ENCODE measurements at regions not wholly inside any gene's neighbourhood (a gene's known extent, or its start where the extent isn't known, plus 50 kb on each side); places are given as distances from the start of the nearest gene placed in this dataset.

GRCh38 chr12:78746001-78746400 lies 118.6 kb upstream of the SYT1 start:
- 95% methylated on average over 2 of the region's 2 CpGs for WGBS (ENCODE audit: low lambda C conversion rate)
- H3K36me3 ChIP-seq (replicated peaks in 1 of 2; ENCODE audit: control insufficient read depth in 1 of 2, insufficient read depth in 2 of 2, low read length in 1 of 2), result no peaks in the 10 kb centered on the region
- H3K27ac ChIP-seq (ENCODE audit: low read depth in 2 of 2, low read length in 1 of 2), result no peak overlapping the region
- no peaks in the 10 kb centered on the region for H3K27me3 ChIP-seq (ENCODE audit: insufficient read depth)
- H3K9ac ChIP-seq, result no peak overlapping the region
- no peak overlapping the region for H3K4me3 ChIP-seq (ENCODE audit: low read depth in 2 of 2, low read length in 1 of 2)
- ChIA-PET POLR2A (interaction anchor here (0.9 kb wide), 1 partner anchor 120 kb away, joined by 3 read pairs; no protein-coding TSS in a partner anchor), CTCF (interaction anchor here (0.8 to 0.9 kb wide), 2 partner anchors 10 to 183 kb away, joined by 3 read pairs; no protein-coding TSS in a partner anchor)
- H3K4me2 ChIP-seq, result no peak overlapping the region
- no peaks in the 10 kb centered on the region for H3F3A ChIP-seq (replicated peaks; ENCODE audit: insufficient read depth)
- no peaks in the 10 kb centered on the region for H3K9me3 ChIP-seq
- peaks cover 0 to 10% of the 10 kb centered on the region in 2 experiments; a peak in 2 of 4 replicates for H3K4me1 ChIP-seq (ENCODE audit: control insufficient read depth in 1 of 2, insufficient read depth in 2 of 2, low read depth in 1 of 2, low read length in 1 of 2)
- no peaks in the 10 kb centered on the region for H4K20me1 ChIP-seq (ENCODE audit: insufficient read depth)
- H3K79me2 ChIP-seq (ENCODE audit: insufficient read depth), result no peaks in the 10 kb centered on the region
- no peaks in the 10 kb centered on the region for H3K9me2 ChIP-seq
- TF ChIP-seq MXI1 (IDR thresholded peaks at IDR 0.05; ENCODE audit: low read depth, low read length) (no peak), GABPA (IDR thresholded peaks at IDR 0.05; ENCODE audit: low read depth) (no peak), RAD21 (IDR thresholded peaks at IDR 0.05; ENCODE audit: low read length) (no peak), ZBTB33 (IDR thresholded peaks at IDR 0.05; ENCODE audit: borderline replicate concordance, low read depth) (no peak), MEF2A (IDR thresholded peaks at IDR 0.05; ENCODE audit: borderline replicate concordance, low read depth) (no peak), RCOR1 (IDR thresholded peaks at IDR 0.05; ENCODE audit: low read length) (no peak), IRF3 (IDR thresholded peaks at IDR 0.05; ENCODE audit: low read depth, low read length) (no peak)
- TF ChIP-seq, protein P1, sequence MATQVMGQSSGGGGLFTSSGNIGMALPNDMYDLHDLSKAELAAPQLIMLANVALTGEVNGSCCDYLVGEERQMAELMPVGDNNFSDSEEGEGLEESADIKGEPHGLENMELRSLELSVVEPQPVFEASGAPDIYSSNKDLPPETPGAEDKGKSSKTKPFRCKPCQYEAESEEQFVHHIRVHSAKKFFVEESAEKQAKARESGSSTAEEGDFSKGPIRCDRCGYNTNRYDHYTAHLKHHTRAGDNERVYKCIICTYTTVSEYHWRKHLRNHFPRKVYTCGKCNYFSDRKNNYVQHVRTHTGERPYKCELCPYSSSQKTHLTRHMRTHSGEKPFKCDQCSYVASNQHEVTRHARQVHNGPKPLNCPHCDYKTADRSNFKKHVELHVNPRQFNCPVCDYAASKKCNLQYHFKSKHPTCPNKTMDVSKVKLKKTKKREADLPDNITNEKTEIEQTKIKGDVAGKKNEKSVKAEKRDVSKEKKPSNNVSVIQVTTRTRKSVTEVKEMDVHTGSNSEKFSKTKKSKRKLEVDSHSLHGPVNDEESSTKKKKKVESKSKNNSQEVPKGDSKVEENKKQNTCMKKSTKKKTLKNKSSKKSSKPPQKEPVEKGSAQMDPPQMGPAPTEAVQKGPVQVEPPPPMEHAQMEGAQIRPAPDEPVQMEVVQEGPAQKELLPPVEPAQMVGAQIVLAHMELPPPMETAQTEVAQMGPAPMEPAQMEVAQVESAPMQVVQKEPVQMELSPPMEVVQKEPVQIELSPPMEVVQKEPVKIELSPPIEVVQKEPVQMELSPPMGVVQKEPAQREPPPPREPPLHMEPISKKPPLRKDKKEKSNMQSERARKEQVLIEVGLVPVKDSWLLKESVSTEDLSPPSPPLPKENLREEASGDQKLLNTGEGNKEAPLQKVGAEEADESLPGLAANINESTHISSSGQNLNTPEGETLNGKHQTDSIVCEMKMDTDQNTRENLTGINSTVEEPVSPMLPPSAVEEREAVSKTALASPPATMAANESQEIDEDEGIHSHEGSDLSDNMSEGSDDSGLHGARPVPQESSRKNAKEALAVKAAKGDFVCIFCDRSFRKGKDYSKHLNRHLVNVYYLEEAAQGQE (IDR thresholded peaks at IDR 0.05; ENCODE audit: low read depth, low read length), result no peak
- no peak overlapping the region for H2AFZ ChIP-seq (ENCODE audit: low read depth)
- no peak for DNase-seq

GRCh38 chr12:78753058-78753457 lies 111.5 kb upstream of the SYT1 start:
- H4K20me1 ChIP-seq (ENCODE audit: insufficient read depth), result no peaks in the 10 kb centered on the region
- TF ChIP-seq POLR2AphosphoS5 (IDR thresholded peaks at IDR 0.05; ENCODE audit: low read depth, low read length), result no peak
- TF ChIP-seq TAF1 (IDR thresholded peaks at IDR 0.05; ENCODE audit: borderline replicate concordance, low read depth, low read length), result no peak
- no peak for TF ChIP-seq MXI1 (IDR thresholded peaks at IDR 0.05; ENCODE audit: low read depth, low read length)
- TF ChIP-seq IRF3 (IDR thresholded peaks at IDR 0.05; ENCODE audit: low read depth, low read length), result no peak
- no peaks in the 10 kb centered on the region for H3K9me3 ChIP-seq
- ChIA-PET POLR2A (no interaction called here), CTCF (no interaction called here)
- H3K4me1 ChIP-seq (ENCODE audit: control insufficient read depth in 1 of 2, insufficient read depth in 2 of 2, low read depth in 1 of 2, low read length in 1 of 2), result no peaks in the 10 kb centered on the region; a peak in 1 of 4 replicates
- no peak overlapping the region for H2AFZ ChIP-seq (ENCODE audit: low read depth)
- no peaks in the 10 kb centered on the region for H3F3A ChIP-seq (replicated peaks; ENCODE audit: insufficient read depth)
- H3K27me3 ChIP-seq (ENCODE audit: insufficient read depth), result no peaks in the 10 kb centered on the region
- no peak overlapping the region for H3K27ac ChIP-seq (ENCODE audit: low read depth in 2 of 2, low read length in 1 of 2)
- DNase-seq, result no peak
- H3K4me2 ChIP-seq, result no peak overlapping the region
- 100% methylated on average over 1 of the region's 1 CpG for WGBS (ENCODE audit: low lambda C conversion rate)
- H3K79me2 ChIP-seq (ENCODE audit: insufficient read depth), result no peaks in the 10 kb centered on the region
- 0 out of 2 replicates have a peak, but pooled peaks cover 4% of the 10 kb centered on the region for H3K9me2 ChIP-seq
- H3K9ac ChIP-seq, result no peak overlapping the region
- H3K36me3 ChIP-seq (replicated peaks in 1 of 2; ENCODE audit: control insufficient read depth in 1 of 2, insufficient read depth in 2 of 2, low read length in 1 of 2), result no peaks in the 10 kb centered on the region
- no peak overlapping the region for H3K4me3 ChIP-seq (ENCODE audit: low read depth in 2 of 2, low read length in 1 of 2)
